ENCODE measurements at regions not wholly inside any gene's neighbourhood (a gene's known extent, or its start where the extent isn't known, plus 50 kb on each side); places are given as distances from the start of the nearest gene placed in this dataset.
A peak's percentile ranks its signal among the peaks of the same experiment; 100 is the strongest.
"Not testable (repeated sequence)": the region's sequence is repeated elsewhere in the genome, so short reads cannot be mapped to it uniquely, and the experiment has no call there.

DNA sequence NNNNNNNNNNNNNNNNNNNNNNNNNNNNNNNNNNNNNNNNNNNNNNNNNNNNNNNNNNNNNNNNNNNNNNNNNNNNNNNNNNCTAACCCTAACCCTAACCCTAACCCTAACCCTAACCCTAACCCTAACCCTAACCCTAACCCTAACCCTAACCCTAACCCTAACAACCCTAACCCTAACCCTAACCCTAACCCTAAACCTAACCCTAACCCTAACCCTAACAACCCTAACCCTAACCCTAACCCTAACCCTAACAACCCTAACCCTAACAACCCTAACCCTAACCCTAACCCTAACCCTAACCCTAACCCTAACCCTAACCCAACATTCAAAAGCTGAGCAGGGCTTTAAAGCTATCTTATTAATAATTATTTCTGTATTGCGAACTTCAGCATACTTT is 182.5 kb upstream of the FAM20C start:
- POLR2A ChIA-PET; CTCF ChIA-PET; H3K4me1 Mint-ChIP-seq (ENCODE audit: low read depth); H3K4me3 Mint-ChIP-seq; H3K36me3 Mint-ChIP-seq (ENCODE audit: low read depth); H3K9me3 Mint-ChIP-seq (ENCODE audit: insufficient read depth); H3K27me3 Mint-ChIP-seq (ENCODE audit: low read depth); ATAC-seq; H3K27ac Mint-ChIP-seq: not testable (repeated sequence)
- peak; percentile 14 for DNase-seq

GRCh38 chr7:32565-33280 is 159.6 kb upstream of the FAM20C start:
- POLR2A ChIA-PET; ATAC-seq; H3K4me3 Mint-ChIP-seq; H3K36me3 Mint-ChIP-seq (ENCODE audit: low read depth); H3K4me1 Mint-ChIP-seq (ENCODE audit: low read depth); CTCF ChIA-PET; H3K27ac Mint-ChIP-seq; H3K9me3 Mint-ChIP-seq (ENCODE audit: insufficient read depth); H3K27me3 Mint-ChIP-seq (ENCODE audit: low read depth): not testable (repeated sequence)
- peak; percentile 2 for DNase-seq

DNA sequence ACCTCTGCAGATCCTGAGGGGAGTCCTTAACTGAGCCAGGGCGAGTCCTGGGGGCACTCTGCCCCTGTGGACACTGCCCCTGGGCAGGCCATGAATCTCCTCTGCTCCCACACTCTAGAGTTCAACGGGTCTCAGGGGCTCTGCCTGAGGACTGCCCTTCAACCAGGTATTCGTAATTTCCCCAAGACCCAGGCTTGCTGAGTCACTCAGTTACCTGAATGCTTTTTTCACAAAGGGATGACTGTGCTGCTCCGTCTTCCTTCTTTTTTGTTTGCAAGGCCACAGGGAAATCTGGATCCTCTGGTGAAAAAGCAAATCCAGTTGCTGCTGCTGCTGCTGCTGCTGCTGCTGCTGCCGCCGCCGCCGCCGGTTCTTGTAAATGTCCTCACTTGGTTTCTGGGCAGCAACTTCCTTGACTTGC is 157.2 kb upstream of the FAM20C start:
- H3K36me3 Mint-ChIP-seq (ENCODE audit: low read depth); CTCF ChIA-PET; H3K4me1 Mint-ChIP-seq (ENCODE audit: low read depth); H3K9me3 Mint-ChIP-seq (ENCODE audit: insufficient read depth); POLR2A ChIA-PET; ATAC-seq; H3K4me3 Mint-ChIP-seq; H3K27ac Mint-ChIP-seq; H3K27me3 Mint-ChIP-seq (ENCODE audit: low read depth): not testable (repeated sequence)
- peak; percentile 2 for DNase-seq

DNA sequence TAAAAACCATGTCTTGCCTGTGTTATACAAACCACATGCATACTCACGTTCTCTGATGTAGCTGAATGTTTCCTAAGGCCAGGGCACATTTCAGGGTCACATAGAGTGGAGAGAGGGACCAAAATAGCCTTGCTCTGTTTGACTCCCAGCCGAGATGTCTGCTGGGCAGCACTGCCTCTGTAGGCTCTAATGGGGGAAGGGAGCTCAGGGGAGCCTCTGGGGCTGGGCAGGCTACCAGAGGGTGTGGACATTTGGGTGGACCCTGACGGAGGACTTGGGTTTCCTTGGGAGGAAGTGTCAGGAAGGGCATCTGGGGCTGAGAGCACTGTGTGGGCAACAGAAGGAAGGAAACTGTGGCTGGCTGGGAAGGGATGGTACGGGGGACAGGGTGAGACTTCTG is 155.8 kb upstream of the FAM20C start:
- H3K4me3 Mint-ChIP-seq; H3K27ac Mint-ChIP-seq; H3K9me3 Mint-ChIP-seq (ENCODE audit: insufficient read depth); H3K27me3 Mint-ChIP-seq (ENCODE audit: low read depth); CTCF ChIA-PET; POLR2A ChIA-PET; H3K36me3 Mint-ChIP-seq (ENCODE audit: low read depth); H3K4me1 Mint-ChIP-seq (ENCODE audit: low read depth); DNase-seq; ATAC-seq: not testable (repeated sequence)

- POLR2A ChIA-PET; H3K36me3 Mint-ChIP-seq (ENCODE audit: low read depth); H3K27ac Mint-ChIP-seq; H3K4me1 Mint-ChIP-seq (ENCODE audit: low read depth); ATAC-seq; H3K4me3 Mint-ChIP-seq; DNase-seq; H3K9me3 Mint-ChIP-seq (ENCODE audit: insufficient read depth); CTCF ChIA-PET; H3K27me3 Mint-ChIP-seq (ENCODE audit: low read depth): not testable (repeated sequence)
Observed at GRCh38 chr7:37656-38055, 154.7 kb upstream of the FAM20C start.

DNA sequence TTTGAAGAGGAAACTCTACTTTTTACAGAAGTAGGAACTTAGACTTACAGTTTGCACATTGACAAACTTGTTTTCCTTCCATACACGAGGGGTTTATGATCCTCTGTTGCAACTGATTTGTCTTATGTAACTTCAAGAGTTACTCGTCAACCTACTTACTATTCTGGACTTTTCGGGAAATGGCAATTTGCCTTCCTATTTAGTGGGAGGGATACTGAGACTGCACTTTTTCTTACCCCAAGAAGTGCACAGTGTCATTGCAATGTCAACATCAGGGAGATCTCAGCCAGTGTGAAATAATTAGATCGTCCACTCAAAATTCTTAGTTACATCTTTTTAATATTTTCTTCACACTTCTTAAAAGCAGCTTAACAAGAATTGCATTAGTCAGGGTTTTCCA is 153.9 kb upstream of the FAM20C start:
- POLR2A ChIA-PET; H3K9me3 Mint-ChIP-seq (ENCODE audit: insufficient read depth); H3K27ac Mint-ChIP-seq; ATAC-seq; CTCF ChIA-PET; H3K36me3 Mint-ChIP-seq (ENCODE audit: low read depth); H3K4me3 Mint-ChIP-seq; H3K27me3 Mint-ChIP-seq (ENCODE audit: low read depth); H3K4me1 Mint-ChIP-seq (ENCODE audit: low read depth); DNase-seq: not testable (repeated sequence)

- H3K27me3 Mint-ChIP-seq (ENCODE audit: low read depth); ATAC-seq; H3K4me1 Mint-ChIP-seq (ENCODE audit: low read depth); H3K36me3 Mint-ChIP-seq (ENCODE audit: low read depth); H3K9me3 Mint-ChIP-seq (ENCODE audit: insufficient read depth); H3K27ac Mint-ChIP-seq; POLR2A ChIA-PET; CTCF ChIA-PET; H3K4me3 Mint-ChIP-seq: not testable (repeated sequence)
- peak; percentile 8 for DNase-seq
Observed at GRCh38 chr7:39984-40740, 152.2 kb upstream of the FAM20C start.

- peak; percentile 9 for DNase-seq
Observed at GRCh38 chr7:40799-41750, 151.3 kb upstream of the FAM20C start.

GRCh38 chr7:41917-42565 is 150.3 kb upstream of the FAM20C start:
- ATAC-seq, result no peak
- Mint-ChIP-seq H3K27me3 (ENCODE audit: low read depth) (no peaks in the 10 kb centered on the region), H3K27ac (no peak overlapping the region), H3K36me3 (ENCODE audit: low read depth) (no peaks in the 10 kb centered on the region), H3K4me1 (ENCODE audit: low read depth) (no peaks in the 10 kb centered on the region), H3K9me3 (ENCODE audit: insufficient read depth) (no peaks in the 10 kb centered on the region), H3K4me3 (no peak overlapping the region)
- peak; percentile 13 for DNase-seq
- POLR2A ChIA-PET, result no interaction called here
- CTCF ChIA-PET, result no interaction called here

More at GRCh38 chr7:40799-41750, 151.3 kb upstream of the FAM20C start:
- Mint-ChIP-seq H3K4me3 (no peak overlapping the region), H3K36me3 (ENCODE audit: low read depth) (no peaks in the 10 kb centered on the region), H3K27ac (no peak overlapping the region), H3K9me3 (ENCODE audit: insufficient read depth) (no peaks in the 10 kb centered on the region), H3K27me3 (ENCODE audit: low read depth) (no peaks in the 10 kb centered on the region), H3K4me1 (ENCODE audit: low read depth) (no peaks in the 10 kb centered on the region)
- ChIA-PET POLR2A (no interaction called here), CTCF (no interaction called here)
- no peak for ATAC-seq

GRCh38 chr7:43791-44540 is 148.4 kb upstream of the FAM20C start:
- ChIA-PET POLR2A (no interaction called here), CTCF (no interaction called here)
- ATAC-seq (no peak), DNase-seq (peak; percentile 13)
- Mint-ChIP-seq H3K36me3 (ENCODE audit: low read depth) (no peaks in the 10 kb centered on the region), H3K4me3 (no peak overlapping the region), H3K9me3 (ENCODE audit: insufficient read depth) (no peaks in the 10 kb centered on the region), H3K27ac (no peak overlapping the region), H3K27me3 (ENCODE audit: low read depth) (no peaks in the 10 kb centered on the region), H3K4me1 (ENCODE audit: low read depth) (no peaks in the 10 kb centered on the region)

GRCh38 chr7:44541-44896 is 147.9 kb upstream of the FAM20C start:
- ChIA-PET POLR2A (no interaction called here), CTCF (no interaction called here)
- Mint-ChIP-seq H3K27ac (no peak overlapping the region), H3K4me1 (ENCODE audit: low read depth) (no peaks in the 10 kb centered on the region), H3K4me3 (no peak overlapping the region), H3K9me3 (ENCODE audit: insufficient read depth) (no peaks in the 10 kb centered on the region), H3K36me3 (ENCODE audit: low read depth) (no peaks in the 10 kb centered on the region), H3K27me3 (ENCODE audit: low read depth) (no peaks in the 10 kb centered on the region)
- ATAC-seq (no peak), DNase-seq (peak; percentile 7)

Data from activated CD8-positive, alpha-beta T cell treated with anti-CD3 and anti-CD28 coated beads, Interleukin-2, amount 10 ng/mL, durations not matched to agents 7 days and 5 days (primary cell).